C4-2B (cell line): ENCODE measurements at regions not wholly inside any gene's neighbourhood (a gene's known extent, or its start where the extent isn't known, plus 50 kb on each side); places are given as distances from the start of the nearest gene placed in this dataset.

Experiments
- H3K27ac ChIP-seq: fragments of 450-650 bp; 2 replicates; pipeline ENCODE4 v1.5.1; 2017
- ZFX ChIP-seq: fragments of 450-650 bp; IDR thresholded peaks from 2 replicates; pipeline ENCODE4 v1.6.1; 2017
- TF ChIP-seq, protein P1 (sequence below): fragments of 450-650 bp; conservative IDR thresholded peaks from 2 replicates; pipeline ENCODE4 v1.5.1; 2017; ENCODE audit warnings: mild to moderate bottlenecking

DNA sequence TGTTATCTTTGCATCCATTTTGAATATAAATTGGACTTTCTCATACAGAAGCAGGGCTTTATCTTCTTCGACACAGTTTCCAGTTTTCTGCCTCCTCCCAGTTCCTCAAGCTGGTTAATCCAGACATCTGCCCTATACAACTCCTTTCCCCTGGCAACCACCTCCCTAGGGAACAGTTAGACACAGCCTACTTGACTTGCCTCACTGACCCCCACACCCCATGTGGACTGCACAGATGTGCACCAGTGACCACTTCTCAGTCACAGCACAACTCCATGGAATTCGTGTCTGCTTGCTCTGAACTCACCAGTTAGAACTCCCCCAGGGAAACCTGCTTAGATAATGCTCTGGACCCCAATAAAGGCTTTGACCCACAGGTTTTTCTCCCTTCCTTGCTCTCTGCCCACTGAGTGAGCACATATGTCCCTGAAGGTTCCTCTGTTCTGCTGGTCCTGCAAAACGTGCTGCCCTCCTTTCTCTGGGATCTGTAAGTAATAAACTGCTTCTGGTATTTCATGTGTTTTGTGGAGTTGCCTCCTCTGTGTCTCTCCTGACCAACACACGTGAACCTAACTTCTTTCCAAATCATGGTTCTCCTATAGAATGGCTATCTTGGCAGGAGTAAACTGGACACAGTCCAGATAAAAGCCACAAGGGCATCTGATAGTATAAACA lies 351.2 kb downstream of the CD83 start:
- TF ChIP-seq, protein P1, sequence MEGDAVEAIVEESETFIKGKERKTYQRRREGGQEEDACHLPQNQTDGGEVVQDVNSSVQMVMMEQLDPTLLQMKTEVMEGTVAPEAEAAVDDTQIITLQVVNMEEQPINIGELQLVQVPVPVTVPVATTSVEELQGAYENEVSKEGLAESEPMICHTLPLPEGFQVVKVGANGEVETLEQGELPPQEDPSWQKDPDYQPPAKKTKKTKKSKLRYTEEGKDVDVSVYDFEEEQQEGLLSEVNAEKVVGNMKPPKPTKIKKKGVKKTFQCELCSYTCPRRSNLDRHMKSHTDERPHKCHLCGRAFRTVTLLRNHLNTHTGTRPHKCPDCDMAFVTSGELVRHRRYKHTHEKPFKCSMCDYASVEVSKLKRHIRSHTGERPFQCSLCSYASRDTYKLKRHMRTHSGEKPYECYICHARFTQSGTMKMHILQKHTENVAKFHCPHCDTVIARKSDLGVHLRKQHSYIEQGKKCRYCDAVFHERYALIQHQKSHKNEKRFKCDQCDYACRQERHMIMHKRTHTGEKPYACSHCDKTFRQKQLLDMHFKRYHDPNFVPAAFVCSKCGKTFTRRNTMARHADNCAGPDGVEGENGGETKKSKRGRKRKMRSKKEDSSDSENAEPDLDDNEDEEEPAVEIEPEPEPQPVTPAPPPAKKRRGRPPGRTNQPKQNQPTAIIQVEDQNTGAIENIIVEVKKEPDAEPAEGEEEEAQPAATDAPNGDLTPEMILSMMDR, result no peak
- no peak for TF ChIP-seq ZFX
- no peak overlapping the region for H3K27ac ChIP-seq

- TF ChIP-seq, protein P1, result no peak
- TF ChIP-seq ZFX, result no peak
- no peak overlapping the region for H3K27ac ChIP-seq
Observed at GRCh38 chr6:14470101-14470500, 352.5 kb downstream of the CD83 start.

DNA sequence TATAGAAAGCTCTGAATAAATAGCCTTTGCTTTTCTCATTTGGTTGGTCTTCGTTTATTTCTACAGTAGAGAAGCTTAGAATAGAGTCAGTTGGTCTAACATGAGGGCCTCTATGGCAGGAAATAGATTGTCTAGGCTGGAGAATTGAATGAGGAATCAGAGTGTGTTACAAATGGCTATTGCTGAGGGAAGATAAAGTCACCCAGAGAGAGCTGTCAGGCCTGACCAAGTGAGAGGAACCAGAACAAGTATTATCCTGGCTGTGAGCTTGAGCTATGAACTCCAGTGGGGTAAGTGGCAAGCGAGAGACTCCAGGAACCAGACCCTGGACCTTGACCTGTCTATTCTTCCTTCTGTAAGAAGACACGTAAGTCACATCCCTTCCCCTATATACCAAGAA lies 353.1 kb downstream of the CD83 start:
- H3K27ac ChIP-seq, result no peak overlapping the region
- no peak for TF ChIP-seq ZFX
- TF ChIP-seq, protein P1, result no peak

GRCh38 chr6:14472255-14472985 lies 354.8 kb downstream of the CD83 start:
- TF ChIP-seq ZFX, result no peak
- H3K27ac ChIP-seq, result no peak overlapping the region

GRCh38 chr6:14472986-14473337 lies 355.4 kb downstream of the CD83 start:
- H3K27ac ChIP-seq, result no peak overlapping the region
- TF ChIP-seq ZFX, result no peak
- TF ChIP-seq, protein P1, result no peak

GRCh38 chr6:14474816-14475215 lies 357.2 kb downstream of the CD83 start:
- no peak for TF ChIP-seq ZFX
- TF ChIP-seq, protein P1, result no peak
- no peak overlapping the region for H3K27ac ChIP-seq

- TF ChIP-seq ZFX, result no peak
- TF ChIP-seq, protein P1, result no peak
- H3K27ac ChIP-seq, result no peak overlapping the region
Observed at GRCh38 chr6:14475306-14475705, 357.7 kb downstream of the CD83 start.
